C4-2B (cell line): ENCODE measurements at regions not wholly inside any gene's neighbourhood (a gene's known extent, or its start where the extent isn't known, plus 50 kb on each side); places are given as distances from the start of the nearest gene placed in this dataset.

Experiments used
- CTCF ChIP-seq: fragments of 450-650 bp; conservative IDR thresholded peaks from 2 replicates; pipeline ENCODE4 v1.5.1; 2017; ENCODE audit warnings: mild to moderate bottlenecking
- ZFX ChIP-seq: fragments of 450-650 bp; IDR thresholded peaks from 2 replicates; pipeline ENCODE4 v1.6.1; 2017

- TF ChIP-seq CTCF (no peak), ZFX (no peak)
These were observed 222.1 kb upstream of the FAT3 start for GRCh38 chr11:92002568-92002967.
